Fibroblast of the aortic adventitia (primary cell): ENCODE measurements at regions not wholly inside any gene's neighbourhood (a gene's known extent, or its start where the extent isn't known, plus 50 kb on each side); places are given as distances from the start of the nearest gene placed in this dataset.
A peak's percentile ranks its signal among the peaks of the same experiment; 100 is the strongest.
"Not testable (repeated sequence)": the region's sequence is repeated elsewhere in the genome, so short reads cannot be mapped to it uniquely, and the experiment has no call there.

Source experiments
- DNase-seq: peaks from one replicate; pipeline ENCODE4 v3.0.0-alpha.2; 2010; ENCODE audit warnings: low read depth
- H3K4me3 ChIP-seq: 2 replicates; pipeline ENCODE4 v1.5.1; 2011; ENCODE audit warnings: low read depth, mild to moderate bottlenecking, control low read depth, low read length, moderate library complexity
- CTCF ChIP-seq: IDR thresholded peaks from 2 replicates; pipeline ENCODE4 v1.5.1; 2011; ENCODE audit warnings: mild to moderate bottlenecking, low read length, control low read depth, inconsistent platforms; ENCODE audit not compliant: insufficient read depth

- no peak overlapping the region for H3K4me3 ChIP-seq
- TF ChIP-seq CTCF: no peak
- no peak for DNase-seq
Measured at GRCh38 chr6:18629571-18629970, 242.4 kb downstream of the RNF144B start.

GRCh38 chr6:18632670-18633410, 245.7 kb downstream of the RNF144B start:
- H3K4me3 ChIP-seq: no peak overlapping the region
- DNase-seq: peak; percentile 37
- TF ChIP-seq CTCF: no peak

- no peak for TF ChIP-seq CTCF
- H3K4me3 ChIP-seq: no peak overlapping the region
- no peak for DNase-seq
Measured at GRCh38 chr6:18634912-18635311, 247.8 kb downstream of the RNF144B start.

GRCh38 chr6:18640134-18640533, 253.0 kb downstream of the RNF144B start:
- TF ChIP-seq CTCF: no peak
- no peak for DNase-seq
- no peak overlapping the region for H3K4me3 ChIP-seq

GRCh38 chr6:18640754-18641153, 253.6 kb downstream of the RNF144B start:
- H3K4me3 ChIP-seq: no peak overlapping the region
- TF ChIP-seq CTCF: no peak
- no peak for DNase-seq

GRCh38 chr6:18654821-18655220, 267.7 kb downstream of the RNF144B start:
- no peak for TF ChIP-seq CTCF
- no peak overlapping the region for H3K4me3 ChIP-seq
- DNase-seq: no peak

GRCh38 chr6:18656506-18656905, 269.4 kb downstream of the RNF144B start:
- no peak for DNase-seq
- no peak overlapping the region for H3K4me3 ChIP-seq
- no peak for TF ChIP-seq CTCF

GRCh38 chr6:18659994-18660393, 272.8 kb downstream of the RNF144B start:
- not testable (repeated sequence) for DNase-seq, H3K4me3 ChIP-seq
